HepG2 (cell line): ENCODE measurements at regions not wholly inside any gene's neighbourhood (a gene's known extent, or its start where the extent isn't known, plus 50 kb on each side); places are given as distances from the start of the nearest gene placed in this dataset.

Experiments used
- ATAC-seq: fragments of 200-7000 bp; cut with Tn5 transposase; 3 replicates; pipeline ENCODE4 v1.9.1; 2020; ENCODE audit warnings: mild to moderate bottlenecking, moderate library complexity
- BruUV-seq: library from RNA; stranded (reverse); fragments of 400-500 nt; replicated peaks from 2 replicates; lab custom pipeline; 2021; lab: Mats Ljungman, UMichigan
- CTCF ChIA-PET: fragments of 300-600 bp; formaldehyde crosslinking; extraction: SDS; loops from one replicate; lab custom pipeline; 2021; ENCODE audit warnings: low total read pairs, inconsistent platforms, low intra/inter-chr PET ratio; lab: Yijun Ruan, JAX
- POLR2A ChIA-PET: fragments of 350-600 bp; sonication (Branson Sonifier 250); formaldehyde crosslinking; loops from one replicate; lab custom pipeline; 2020; ENCODE audit warnings: antibody characterized with exemption, inconsistent platforms; lab: Yijun Ruan, JAX
- DNase-seq: peaks from one replicate; pipeline ENCODE4 v3.0.0-alpha.2; 2015; ENCODE audit warnings: low spot score
- FAIRE-seq: peaks from 3 replicates; lab custom pipeline; 2011; peaks lifted over from hg19 to GRCh38; lab: Jason Lieb, UNC
- H2AFZ ChIP-seq: one replicate; pipeline ENCODE4 v1.6.1; 2011; ENCODE audit warnings: low read length, inconsistent platforms
- H3K27ac ChIP-seq: fragments of 300-600 bp; 3 replicates; pipeline ENCODE4 v1.8.0; 2011; ENCODE audit warnings: mixed run types, mild to moderate bottlenecking, mixed read lengths, low read length, inconsistent platforms; ENCODE audit not compliant: insufficient read depth; ENCODE audit errors: extremely low read length
- H3K27me3 ChIP-seq, 2 experiments: fragments of 200-600 bp in 1 of 2; 2 replicates in 1 of 2; 3 replicates in 1 of 2; pipeline versions ENCODE4 v1.6.0 to v1.8.0; 2011; ENCODE audit warnings: low read length in 2 of 2, mild to moderate bottlenecking in 2 of 2, moderate library complexity in 2 of 2, inconsistent platforms in 1 of 2; ENCODE audit not compliant: insufficient read depth in 2 of 2, control insufficient read depth in 1 of 2
- H3K36me3 ChIP-seq, 2 experiments: fragments of 200-600 bp in 1 of 2; replicated peaks in 1 of 2; 2 replicates in 1 of 2; 3 replicates in 1 of 2; pipeline versions ENCODE4 v1.5.1 to v1.8.0; 2011; ENCODE audit warnings: low read length in 2 of 2, inconsistent platforms in 1 of 2; ENCODE audit not compliant: insufficient read depth in 2 of 2, control insufficient read depth in 1 of 2
- H3K4me1 ChIP-seq: 2 replicates; pipeline ENCODE4 v1.5.1; 2012; ENCODE audit warnings: low read length, inconsistent platforms; ENCODE audit not compliant: insufficient read depth
- H3K4me2 ChIP-seq: 2 replicates; pipeline ENCODE4 v1.6.0; 2011; ENCODE audit warnings: low read depth, low read length, inconsistent platforms
- H3K4me3 ChIP-seq, 3 experiments: fragments of 200-600 bp in 1 of 3; sonication (generic), shearing (Covaris generic) in 1 of 3; replicated peaks in 1 of 3; 2 replicates each; pipeline ENCODE4 v1.5.1; 2011 to 2016; ENCODE audit warnings: low read length in 3 of 3, inconsistent platforms in 2 of 3, low read depth in 2 of 3, mild to moderate bottlenecking in 2 of 3, control low read depth in 1 of 3, mixed read lengths in 1 of 3; ENCODE audit not compliant: insufficient read depth in 1 of 3
- H3K79me2 ChIP-seq: one replicate; pipeline ENCODE4 v1.6.1; 2011; ENCODE audit warnings: low read length, inconsistent platforms; ENCODE audit not compliant: insufficient read depth
- H3K9ac ChIP-seq: 2 replicates; pipeline ENCODE4 v1.6.0; 2011; ENCODE audit warnings: mild to moderate bottlenecking, low read depth, low read length, inconsistent platforms; ENCODE audit not compliant: insufficient read depth
- H3K9me3 ChIP-seq: 2 replicates; pipeline ENCODE4 v1.5.1; 2012; ENCODE audit warnings: mild to moderate bottlenecking, low read length
- H4K20me1 ChIP-seq: 2 replicates; pipeline ENCODE4 v1.6.0; 2011; ENCODE audit warnings: inconsistent platforms, mild to moderate bottlenecking, low read length, moderate library complexity; ENCODE audit not compliant: insufficient read depth
- HMG20A ChIP-seq: IDR thresholded peaks from 2 replicates; pipeline ENCODE4 v1.6.1; 2016; ENCODE audit warnings: borderline replicate concordance
- JUN ChIP-seq: sonication (generic); formaldehyde crosslinking; IDR thresholded peaks from 2 replicates; pipeline ENCODE4 v1.4.0; 2020; ENCODE audit warnings: mild to moderate bottlenecking, missing genetic modification reagents
- LCORL ChIP-seq, 2 experiments: fragments of 450-650 bp in 1 of 2; sonication (generic) in 1 of 2; formaldehyde crosslinking in 1 of 2; IDR thresholded peaks; 2 replicates each; pipeline versions ENCODE4 v1.5.0 to v1.6.1; 2017 to 2020; ENCODE audit warnings: antibody characterized with exemption in 1 of 2, missing genetic modification reagents in 1 of 2
- MED1 ChIP-seq: sonication (generic); formaldehyde crosslinking; IDR thresholded peaks from 2 replicates; pipeline ENCODE4 v1.4.0; 2020; ENCODE audit warnings: missing genetic modification reagents
- PHF20 ChIP-seq: sonication (generic); formaldehyde crosslinking; IDR thresholded peaks from 2 replicates; pipeline ENCODE4 v1.5.0; 2020; ENCODE audit warnings: mild to moderate bottlenecking, missing genetic modification reagents
- SMARCE1 ChIP-seq: fragments of 450-650 bp; IDR thresholded peaks from 2 replicates; pipeline ENCODE4 v1.6.1; 2017; ENCODE audit warnings: borderline replicate concordance
- TGIF2 ChIP-seq: IDR thresholded peaks from 2 replicates; pipeline ENCODE4 v1.6.1; 2016; ENCODE audit warnings: control low read depth, missing compliant biosample characterization
- ZNF556 ChIP-seq: sonication (generic); formaldehyde crosslinking; IDR thresholded peaks from 2 replicates; pipeline ENCODE4 v1.4.0; 2020; ENCODE audit warnings: mild to moderate bottlenecking, missing genetic modification reagents, borderline replicate concordance
- ZNF782 ChIP-seq: sonication (generic); formaldehyde crosslinking; IDR thresholded peaks from 2 replicates; pipeline ENCODE4 v1.4.0; 2020; ENCODE audit warnings: missing genetic modification reagents, mild to moderate bottlenecking, borderline replicate concordance
- ZNF816 ChIP-seq: sonication (generic); formaldehyde crosslinking; IDR thresholded peaks from 2 replicates; pipeline ENCODE4 v1.8.0; 2022; ENCODE audit warnings: missing genetic modification reagents, mild to moderate bottlenecking, borderline replicate concordance
- ZSCAN31 ChIP-seq: sonication (generic); formaldehyde crosslinking; IDR thresholded peaks from 2 replicates; pipeline ENCODE4 v1.5.0; 2020; ENCODE audit warnings: low read depth, mild to moderate bottlenecking, missing genetic modification reagents
- WGBS: methylation state at CpG from one replicate; pipeline ENCODE4 v1.1.6; 2017; ENCODE audit warnings: low lambda C conversion rate; 5-methylcytosine and 5-hydroxymethylcytosine counted together
- in situ Hi-C: cut with HindIII; loops from 2 replicates; pipeline ENCODE4 v1.10.0; 2017; ENCODE audit warnings: low pct_unique_long_range_greater_than_20kb; ENCODE audit not compliant: extremely low pct_ligation_motif_present
- intact Hi-C: fragments of 100-400 bp; cut with micrococcal nuclease; formaldehyde crosslinking; loops from one replicate; pipeline ENCODE4 v1.10.0; 2022; ENCODE audit not compliant: unreplicated experiment
- TF ChIP-seq, protein P1 (sequence below): sonication (generic); formaldehyde crosslinking; IDR thresholded peaks from 2 replicates; pipeline ENCODE4 v1.5.0; 2020; ENCODE audit warnings: mild to moderate bottlenecking, missing genetic modification reagents
- TF ChIP-seq, protein P2 (sequence below): IDR thresholded peaks from 2 replicates; pipeline ENCODE4 v1.6.1; 2016; ENCODE audit warnings: missing compliant biosample characterization, missing genetic modification reagents, borderline replicate concordance

DNA sequence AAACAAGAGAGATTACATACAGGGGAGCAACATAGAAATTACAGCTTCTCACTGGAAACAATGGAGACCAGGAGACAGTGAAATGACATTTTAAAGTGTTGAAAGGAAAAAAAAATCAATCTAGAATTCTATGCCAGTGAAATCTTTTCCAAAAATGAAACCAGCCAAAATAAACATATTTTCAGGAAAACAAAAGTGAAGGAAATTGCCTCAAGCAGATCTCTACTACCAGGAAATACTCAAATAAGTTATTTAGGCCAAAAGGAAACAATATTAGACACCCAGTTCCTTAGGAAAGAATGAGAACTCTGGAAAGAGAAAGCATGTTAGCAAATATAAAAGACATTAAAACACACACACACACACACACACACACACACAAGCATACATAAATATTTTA is 339.9 kb upstream of the NCKAP5 start (continued):
- TF ChIP-seq SMARCE1, result no peak
- TF ChIP-seq ZSCAN31 (CRISPR knock-in tag), result no peak
- no peak for TF ChIP-seq JUN (CRISPR knock-in tag)
- TF ChIP-seq, protein P1, sequence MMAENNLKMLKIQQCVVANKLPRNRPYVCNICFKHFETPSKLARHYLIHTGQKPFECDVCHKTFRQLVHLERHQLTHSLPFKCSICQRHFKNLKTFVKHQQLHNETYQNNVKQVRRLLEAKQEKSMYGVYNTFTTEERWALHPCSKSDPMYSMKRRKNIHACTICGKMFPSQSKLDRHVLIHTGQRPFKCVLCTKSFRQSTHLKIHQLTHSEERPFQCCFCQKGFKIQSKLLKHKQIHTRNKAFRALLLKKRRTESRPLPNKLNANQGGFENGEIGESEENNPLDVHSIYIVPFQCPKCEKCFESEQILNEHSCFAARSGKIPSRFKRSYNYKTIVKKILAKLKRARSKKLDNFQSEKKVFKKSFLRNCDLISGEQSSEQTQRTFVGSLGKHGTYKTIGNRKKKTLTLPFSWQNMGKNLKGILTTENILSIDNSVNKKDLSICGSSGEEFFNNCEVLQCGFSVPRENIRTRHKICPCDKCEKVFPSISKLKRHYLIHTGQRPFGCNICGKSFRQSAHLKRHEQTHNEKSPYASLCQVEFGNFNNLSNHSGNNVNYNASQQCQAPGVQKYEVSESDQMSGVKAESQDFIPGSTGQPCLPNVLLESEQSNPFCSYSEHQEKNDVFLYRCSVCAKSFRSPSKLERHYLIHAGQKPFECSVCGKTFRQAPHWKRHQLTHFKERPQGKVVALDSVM (CRISPR knock-in tag), result no peak
- TF ChIP-seq ZNF556 (CRISPR knock-in tag), result no peak

DNA sequence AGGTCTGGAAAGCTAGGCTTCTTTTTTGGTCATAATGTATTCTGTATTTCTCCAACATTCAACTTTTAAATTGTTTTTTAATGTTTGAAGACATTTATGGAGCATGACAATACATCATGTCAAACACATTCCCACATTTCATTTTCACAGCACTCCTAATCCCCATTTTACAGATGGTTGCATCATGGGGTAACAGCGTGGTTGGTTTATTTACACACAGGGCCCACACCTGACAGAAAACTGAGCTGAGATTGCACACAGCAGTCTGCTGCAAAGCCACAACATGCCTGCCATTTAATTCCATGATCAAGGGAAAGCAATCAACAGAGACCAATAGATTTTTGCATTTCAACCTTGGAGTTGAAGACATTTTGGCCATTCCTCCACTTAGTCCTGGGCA is 335.7 kb upstream of the MGAT5 start:
- 6% methylated on average over 1 of the region's 1 CpG for WGBS
- no peak for ATAC-seq
- in situ Hi-C loops, result no loop called here

More for the DNA sequence above, 335.7 kb upstream of the MGAT5 start:
- intact Hi-C loops, result no loop called here
- no peaks in the 10 kb centered on the region for H3K79me2 ChIP-seq
- no TSS peak for BruUV-seq
- H2AFZ ChIP-seq, result no peak overlapping the region
- H3K9ac ChIP-seq, result no peak overlapping the region
- H3K4me1 ChIP-seq, result no peaks in the 10 kb centered on the region
- H4K20me1 ChIP-seq, result no peaks in the 10 kb centered on the region
- FAIRE-seq, result no peak
- H3K36me3 ChIP-seq, result no peaks in the 10 kb centered on the region
- H3K4me3 ChIP-seq, result no peak overlapping the region
- H3K9me3 ChIP-seq, result no peaks in the 10 kb centered on the region
- ChIA-PET CTCF (no interaction called here), POLR2A (no interaction called here)
- no peak overlapping the region for H3K27ac ChIP-seq
- DNase-seq, result no peak
- TF ChIP-seq MED1 (CRISPR knock-in tag), result no peak
- no peak for TF ChIP-seq HMG20A (CRISPR knock-in tag)
- no peak for TF ChIP-seq LCORL (IDR thresholded peaks at IDR 0.05)
- TF ChIP-seq LCORL (CRISPR knock-in tag; IDR thresholded peaks at IDR 0.05), result no peak
- TF ChIP-seq TGIF2 (CRISPR knock-in tag), result no peak
- no peak for TF ChIP-seq PHF20
- no peak for TF ChIP-seq ZNF782 (CRISPR knock-in tag)
- TF ChIP-seq, protein P2, sequence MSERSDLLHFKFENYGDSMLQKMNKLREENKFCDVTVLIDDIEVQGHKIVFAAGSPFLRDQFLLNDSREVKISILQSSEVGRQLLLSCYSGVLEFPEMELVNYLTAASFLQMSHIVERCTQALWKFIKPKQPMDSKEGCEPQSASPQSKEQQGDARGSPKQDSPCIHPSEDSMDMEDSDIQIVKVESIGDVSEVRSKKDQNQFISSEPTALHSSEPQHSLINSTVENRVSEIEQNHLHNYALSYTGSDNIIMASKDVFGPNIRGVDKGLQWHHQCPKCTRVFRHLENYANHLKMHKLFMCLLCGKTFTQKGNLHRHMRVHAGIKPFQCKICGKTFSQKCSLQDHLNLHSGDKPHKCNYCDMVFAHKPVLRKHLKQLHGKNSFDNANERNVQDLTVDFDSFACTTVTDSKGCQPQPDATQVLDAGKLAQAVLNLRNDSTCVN (CRISPR knock-in tag), result no peak
- TF ChIP-seq ZNF816 (CRISPR knock-in tag), result no peak
- H3K27me3 ChIP-seq, result 0 out of 5 replicates have a peak, but pooled peaks cover 0 to 3% of the 10 kb centered on the region in 2 experiments
- no peak overlapping the region for H3K4me2 ChIP-seq
